NCI-H446 treated with DMSO at 0.1 percent for 48 hours (cell line): ENCODE measurements at regions not wholly inside any gene's neighbourhood (a gene's known extent, or its start where the extent isn't known, plus 50 kb on each side); places are given as distances from the start of the nearest gene placed in this dataset.

ENCODE experiments used
- DNase-seq: peaks from one replicate; lab custom pipeline; 2025; lab: John Stamatoyannopoulos, UW

DNA sequence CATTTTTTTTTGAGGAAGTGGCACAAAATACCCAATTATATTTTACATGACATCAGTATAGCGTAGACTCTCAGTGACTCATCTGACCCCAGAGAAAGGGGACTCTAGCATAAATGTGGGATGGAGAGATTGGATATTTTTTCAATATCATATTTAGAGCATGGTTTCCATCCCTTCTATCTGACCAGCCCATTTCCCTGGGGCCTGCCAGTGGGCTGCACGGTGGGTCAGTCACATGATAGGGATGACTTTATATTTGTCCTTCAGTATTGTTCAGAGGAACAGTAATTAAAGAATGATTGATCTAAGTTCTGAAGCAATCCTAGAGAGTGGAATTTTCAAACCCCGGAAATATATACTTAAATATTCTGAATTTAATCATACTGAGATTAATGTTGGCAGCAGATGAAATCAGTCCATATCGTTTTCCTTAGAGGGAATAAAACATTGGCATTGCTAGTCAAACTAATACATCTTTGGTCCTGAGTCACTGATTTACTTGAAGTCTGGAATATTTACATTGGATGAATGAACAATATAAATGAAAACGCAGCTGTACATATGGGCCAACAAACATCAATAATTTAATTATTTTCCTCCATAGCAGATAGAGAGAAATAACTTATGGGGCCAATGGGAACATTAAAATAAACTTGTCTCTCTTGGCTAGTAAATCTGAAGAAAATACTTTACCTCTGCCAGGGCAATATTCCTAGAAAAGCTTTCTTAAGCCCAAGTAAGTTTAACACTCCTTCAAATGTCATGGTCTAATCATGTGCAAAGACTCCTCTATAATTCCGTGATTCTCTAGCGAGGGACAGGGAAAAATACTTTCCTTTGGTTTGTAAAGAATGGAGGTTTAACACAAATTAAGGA, 563.6 kb upstream of the PKDCC start:
- no peak for DNase-seq

DNA sequence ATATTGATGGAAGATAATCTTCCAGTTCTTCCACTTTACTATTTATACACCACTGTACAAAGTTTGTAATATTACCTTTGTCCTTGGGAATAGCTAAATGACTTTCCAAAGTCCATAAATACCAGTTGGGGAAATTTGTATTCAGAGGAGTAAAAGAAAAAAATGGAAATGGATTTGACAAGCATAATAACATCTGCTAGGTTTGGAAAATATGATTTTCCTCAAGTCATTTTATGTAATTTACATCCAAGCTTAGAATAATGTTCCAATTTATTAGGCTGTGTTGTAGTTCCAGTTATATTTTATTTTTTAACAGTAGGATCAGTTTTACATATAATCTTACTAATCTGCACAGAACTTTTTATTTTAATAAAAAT, 563.0 kb upstream of the PKDCC start:
- DNase-seq, result no peak

DNA sequence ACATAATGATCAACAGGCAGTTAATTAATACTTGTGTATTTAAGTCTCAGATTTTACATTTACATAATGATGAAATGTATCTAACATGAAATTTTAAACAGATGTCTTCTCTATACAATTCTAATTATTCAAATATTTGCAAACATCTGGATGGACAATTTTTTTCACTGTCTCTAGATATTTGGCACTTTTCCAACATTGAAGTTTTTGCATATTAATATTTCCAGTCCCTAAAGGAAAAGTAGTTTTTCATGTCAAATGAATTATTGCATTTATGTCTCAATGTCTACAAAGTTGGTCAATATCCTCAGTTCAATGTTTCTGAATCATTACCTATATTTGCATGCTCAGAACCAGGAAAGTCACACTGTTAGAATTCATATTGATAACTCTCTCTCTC, 560.9 kb upstream of the PKDCC start:
- no peak for DNase-seq

DNA sequence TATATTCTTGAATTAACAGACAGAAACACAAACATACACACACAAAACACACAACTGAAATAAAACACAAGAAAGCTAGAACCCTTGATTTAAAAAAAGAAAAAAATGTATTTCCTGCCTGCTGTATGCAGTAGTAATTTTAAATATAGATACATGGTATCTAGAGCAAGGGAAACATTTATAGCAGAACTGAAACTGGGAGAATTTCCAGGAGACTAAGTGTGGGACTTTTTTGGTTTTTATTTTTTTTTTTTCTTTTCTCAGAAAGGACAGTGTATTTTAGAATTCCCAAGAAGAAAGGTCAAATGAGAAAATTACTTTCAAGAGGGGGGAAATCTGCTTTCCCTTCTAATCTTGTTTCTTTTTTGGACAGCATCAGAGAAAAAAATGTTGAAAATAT, 558.9 kb upstream of the PKDCC start:
- DNase-seq, result no peak

DNA sequence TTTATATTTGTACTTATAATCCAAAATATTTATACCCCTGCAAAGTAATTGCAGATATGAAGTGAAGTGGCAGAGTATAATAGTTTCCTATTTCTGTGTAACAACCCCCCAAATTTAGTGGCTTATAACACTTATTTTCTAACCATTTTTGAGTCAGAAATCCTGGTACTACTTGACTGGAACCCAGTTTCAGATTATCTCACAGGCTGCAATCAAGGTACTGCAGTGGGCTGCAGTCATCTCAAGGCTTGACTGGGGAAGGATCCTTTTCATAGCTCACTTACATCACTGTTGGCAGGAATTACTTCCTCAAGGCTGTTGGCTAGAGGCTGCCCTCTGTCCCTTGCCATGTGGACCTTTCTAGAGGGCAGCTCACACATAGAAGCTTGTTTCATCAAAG, 558.2 kb upstream of the PKDCC start:
- no peak for DNase-seq

DNA sequence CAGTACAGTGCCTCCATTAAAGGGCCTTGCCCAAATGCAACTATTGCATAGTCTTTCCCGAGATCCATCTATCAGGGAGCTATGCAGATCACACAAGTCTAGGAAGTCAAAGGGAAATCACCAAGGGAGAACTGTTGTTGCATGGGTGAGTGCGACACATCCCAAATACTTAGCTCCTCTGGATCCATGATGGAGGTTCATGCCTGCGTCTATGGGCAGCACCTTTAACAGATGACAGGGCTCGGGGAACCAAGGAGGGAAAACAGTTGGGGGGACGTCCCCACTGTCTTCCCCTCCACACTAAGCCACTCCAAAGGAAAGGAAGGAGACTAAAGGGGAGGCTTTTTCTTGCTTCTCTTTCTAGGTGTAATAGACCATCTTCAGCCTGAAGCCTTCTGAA, 552.8 kb upstream of the PKDCC start:
- no peak for DNase-seq

DNA sequence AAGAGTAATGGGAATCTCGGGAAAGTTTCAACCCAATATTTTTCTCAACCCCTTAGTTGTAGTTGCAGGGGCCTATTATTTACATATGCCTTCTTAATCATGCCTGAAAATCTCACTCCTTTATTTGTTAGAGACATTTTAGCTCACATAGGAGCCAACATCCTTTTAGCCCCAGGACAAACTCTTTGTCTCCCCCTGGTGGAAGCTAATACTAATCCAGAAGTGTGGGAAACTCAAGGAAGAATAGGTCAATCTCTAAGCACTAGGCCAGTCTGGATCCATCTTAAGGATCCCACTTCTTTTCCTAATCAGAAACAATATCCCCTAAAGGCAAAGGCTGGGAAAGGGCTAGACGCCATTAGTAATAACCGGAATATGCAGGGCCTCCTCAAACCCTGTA, 550.9 kb upstream of the PKDCC start:
- no peak for DNase-seq

DNA sequence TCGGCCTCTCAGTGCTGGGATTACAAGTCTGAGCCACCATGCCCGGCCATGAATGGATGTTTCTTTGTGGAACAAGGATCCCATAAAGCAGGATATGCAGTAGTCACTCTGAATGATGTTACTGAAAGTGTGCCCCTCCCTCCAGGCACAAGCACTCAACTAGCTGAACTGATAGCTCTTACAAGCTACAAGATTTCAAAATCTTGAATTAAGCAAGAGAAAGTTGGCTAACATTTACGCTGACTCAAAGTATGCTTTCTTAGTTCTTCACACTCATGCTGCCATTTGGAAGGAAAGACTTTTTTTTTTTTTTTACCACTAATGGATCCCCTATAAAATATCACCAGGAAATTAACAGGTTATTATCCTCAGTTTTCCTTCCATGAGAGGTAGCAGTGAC, 549.0 kb upstream of the PKDCC start:
- no peak for DNase-seq

DNA sequence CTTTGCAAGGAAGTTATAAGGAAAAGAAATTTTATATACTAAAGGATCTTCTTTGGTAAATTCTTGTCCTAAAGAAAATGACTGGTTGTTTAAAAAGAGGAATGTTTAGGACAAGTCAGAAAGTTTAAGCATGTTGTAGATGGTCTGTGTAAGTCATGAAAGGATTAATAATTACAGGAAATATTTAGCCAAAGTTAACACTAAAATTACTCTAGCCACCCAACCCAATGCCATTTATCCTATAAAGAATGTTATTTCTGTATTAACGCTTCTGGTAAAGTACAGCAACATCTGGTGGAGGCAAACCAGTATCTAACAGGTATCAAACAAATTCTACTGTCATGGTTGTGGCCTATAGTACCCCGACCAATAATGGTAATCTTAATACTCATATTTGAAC, 546.9 kb upstream of the PKDCC start:
- DNase-seq, result no peak

DNA sequence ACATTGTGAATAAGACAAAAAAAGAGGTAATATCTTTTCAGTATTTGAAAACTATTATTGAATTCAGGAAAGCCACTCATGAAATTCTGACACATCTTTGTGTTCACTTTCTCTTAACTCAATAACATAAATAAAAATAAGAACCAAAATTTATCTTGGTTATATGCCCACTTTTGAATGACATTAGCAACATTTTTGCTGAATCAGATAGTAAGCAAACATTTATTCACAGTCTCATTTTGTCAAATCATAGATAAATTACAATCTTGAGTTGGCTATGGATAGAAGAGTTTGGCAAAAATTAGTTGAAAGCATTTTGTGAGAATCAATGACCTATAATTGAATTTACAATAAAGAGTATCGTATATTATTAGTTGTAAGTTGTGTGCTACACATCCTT, 545.1 kb upstream of the PKDCC start:
- DNase-seq, result no peak

DNA sequence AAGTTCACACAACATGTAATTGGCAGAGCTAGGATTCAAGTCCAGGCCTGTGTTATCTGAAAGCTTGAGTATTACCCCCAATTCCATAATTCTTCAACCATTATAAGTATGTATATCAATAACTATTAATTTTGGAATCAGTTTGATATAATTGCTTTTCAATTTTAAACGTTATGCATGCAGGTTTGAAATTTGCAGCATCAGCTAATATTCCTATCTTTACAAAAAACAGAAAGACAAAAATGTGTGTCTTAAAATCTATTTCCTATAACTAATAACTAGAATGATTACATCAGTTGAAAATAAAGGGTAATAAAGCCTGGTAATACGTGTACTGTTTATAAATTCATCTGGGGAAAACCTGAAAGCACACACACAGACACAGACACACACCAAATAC, 543.3 kb upstream of the PKDCC start:
- DNase-seq, result no peak

DNA sequence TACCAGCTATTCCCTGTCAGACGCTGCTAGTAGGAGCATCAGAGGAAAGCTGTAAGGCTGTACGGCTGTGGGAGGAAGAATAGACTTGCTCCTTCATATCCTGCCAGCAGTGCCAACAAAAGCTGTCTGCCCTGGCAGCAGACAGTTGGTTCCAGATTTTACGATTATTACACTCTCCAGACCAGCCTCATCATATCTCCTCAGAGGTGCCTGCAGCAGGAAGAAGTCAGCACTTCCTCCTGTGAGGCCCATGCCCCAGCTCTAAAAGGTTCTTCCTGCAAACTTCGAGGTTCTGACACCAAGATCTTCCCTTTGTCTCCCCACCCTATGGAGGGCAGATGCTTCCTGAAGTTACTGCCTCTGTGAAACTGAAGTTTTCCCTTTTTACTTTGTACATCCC, 537.7 kb upstream of the PKDCC start:
- no peak for DNase-seq

DNA sequence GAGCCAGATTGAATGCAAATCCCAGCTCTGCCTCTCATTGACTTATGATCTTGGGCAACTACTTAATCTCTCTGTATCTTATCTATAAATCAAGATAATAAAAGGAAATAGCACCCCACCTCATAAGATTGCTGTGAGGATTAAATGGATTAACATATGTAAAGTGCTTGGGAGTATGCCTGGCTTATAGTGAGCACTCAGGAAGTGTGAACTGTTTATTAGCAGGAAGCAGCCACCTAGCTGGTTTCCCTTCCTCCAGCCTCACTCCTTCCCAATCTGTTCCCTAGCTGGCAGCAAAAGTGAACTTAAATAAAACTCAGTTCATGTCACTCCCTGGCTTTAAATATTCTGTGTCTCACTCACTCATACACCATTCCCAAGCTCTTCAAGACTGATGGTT, 526.6 kb upstream of the PKDCC start:
- no peak for DNase-seq

DNA sequence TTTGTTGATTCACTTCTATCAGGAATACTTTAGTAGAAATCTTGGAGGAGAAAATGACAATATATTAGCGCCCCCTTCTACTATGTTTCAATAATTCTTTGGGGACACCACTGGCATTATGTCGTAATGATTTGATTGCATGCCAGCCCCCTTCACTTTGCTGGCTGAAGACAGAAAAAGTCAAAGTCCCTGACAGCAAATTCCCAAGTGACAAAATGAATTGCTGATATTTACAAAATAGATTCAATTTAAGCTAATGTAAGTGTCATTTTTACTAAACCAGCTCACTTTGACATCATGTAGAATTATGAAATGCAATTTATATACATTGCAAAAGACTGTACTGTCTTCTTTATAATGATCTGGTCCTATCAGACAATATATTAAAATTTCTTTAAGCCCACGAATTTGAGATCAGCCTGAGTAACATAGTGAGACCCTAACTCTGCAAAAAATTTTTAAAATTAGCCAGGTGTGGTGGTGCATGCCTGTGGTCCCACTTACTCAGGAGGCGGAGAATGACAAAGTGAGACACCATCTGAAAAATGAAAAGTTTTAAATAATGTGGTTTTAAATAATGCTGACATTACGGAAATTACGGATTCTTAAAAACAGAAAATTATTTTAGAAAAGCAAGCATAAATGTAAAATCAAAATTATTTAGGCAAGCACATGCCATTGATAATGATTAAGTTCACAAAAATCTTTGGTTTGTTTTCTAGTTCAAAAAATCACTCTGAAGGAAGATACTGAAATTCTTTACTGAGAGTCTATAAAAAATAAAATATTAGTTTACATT, 520.1 kb upstream of the PKDCC start:
- no peak for DNase-seq

DNA sequence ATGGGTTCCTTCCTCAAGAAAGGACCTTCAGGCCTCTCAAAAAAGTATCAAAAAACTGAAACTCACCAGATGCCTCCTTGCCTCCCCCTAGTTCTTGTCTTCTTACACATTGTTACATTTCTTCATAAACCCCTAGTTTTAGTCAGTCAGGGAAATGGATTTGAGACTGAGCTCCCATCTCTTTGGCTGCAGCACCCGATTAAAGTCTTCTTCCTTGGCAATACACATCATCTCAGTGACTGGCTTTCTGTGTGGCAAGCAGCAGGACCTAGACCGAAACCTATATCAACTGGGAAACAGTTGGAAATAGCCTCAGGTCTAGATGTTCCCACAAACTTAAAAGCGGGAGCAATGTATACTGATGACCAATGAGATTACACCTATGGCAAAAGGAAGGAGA, 512.2 kb upstream of the PKDCC start:
- no peak for DNase-seq

DNA sequence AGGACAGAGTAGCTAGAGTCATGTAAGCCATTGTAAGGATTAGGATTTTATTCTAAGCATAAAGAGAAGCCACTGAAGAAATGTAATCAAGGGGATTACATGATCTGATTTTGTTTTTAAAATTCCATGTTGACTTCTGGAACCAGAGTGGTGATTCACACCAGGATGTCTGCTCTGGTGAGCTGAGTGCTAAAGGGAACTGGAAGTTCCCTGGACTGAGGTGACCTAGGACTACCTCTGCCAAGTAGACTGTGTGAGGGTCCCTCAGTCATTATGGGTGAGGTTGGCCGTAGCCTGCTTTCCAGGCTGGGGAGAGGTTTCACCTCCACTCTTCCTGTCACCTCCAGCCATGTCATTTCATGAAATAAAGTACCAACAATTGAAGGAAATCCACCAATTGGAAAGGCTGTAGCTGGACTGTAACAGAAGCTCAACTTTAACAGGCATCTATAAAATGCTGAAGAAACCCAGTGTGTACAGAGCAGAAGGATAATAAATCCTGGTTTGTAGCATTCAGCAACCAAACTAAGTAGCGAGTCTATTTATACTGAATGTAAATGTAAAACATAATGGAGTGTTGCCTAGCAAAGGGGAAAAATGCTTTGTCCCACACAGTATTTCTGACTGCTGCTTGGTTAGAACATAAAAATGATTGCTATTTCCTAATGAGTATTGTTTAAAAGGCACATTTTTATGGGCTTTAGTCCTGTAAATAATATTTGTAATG, 507.4 kb upstream of the PKDCC start:
- no peak for DNase-seq

DNA sequence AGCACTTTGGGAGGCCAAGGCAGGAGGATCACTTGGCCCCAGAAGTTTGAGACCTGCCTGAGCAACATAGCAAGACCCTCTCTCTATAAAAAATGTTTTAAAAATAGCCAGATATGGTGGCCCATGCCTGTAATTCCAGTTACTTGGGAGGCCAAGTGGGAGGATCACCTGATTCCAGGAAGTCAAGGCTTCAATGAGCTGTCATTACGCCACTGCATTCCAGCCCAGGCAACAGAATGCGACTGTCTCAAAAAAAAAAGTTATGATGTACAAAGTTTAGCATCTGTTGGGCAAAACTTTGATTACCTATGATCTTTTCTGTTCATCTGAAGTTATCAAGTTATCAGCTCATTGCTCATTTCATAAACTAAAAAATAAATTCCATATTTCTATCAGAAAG, 504.1 kb upstream of the PKDCC start:
- DNase-seq, result no peak

DNA sequence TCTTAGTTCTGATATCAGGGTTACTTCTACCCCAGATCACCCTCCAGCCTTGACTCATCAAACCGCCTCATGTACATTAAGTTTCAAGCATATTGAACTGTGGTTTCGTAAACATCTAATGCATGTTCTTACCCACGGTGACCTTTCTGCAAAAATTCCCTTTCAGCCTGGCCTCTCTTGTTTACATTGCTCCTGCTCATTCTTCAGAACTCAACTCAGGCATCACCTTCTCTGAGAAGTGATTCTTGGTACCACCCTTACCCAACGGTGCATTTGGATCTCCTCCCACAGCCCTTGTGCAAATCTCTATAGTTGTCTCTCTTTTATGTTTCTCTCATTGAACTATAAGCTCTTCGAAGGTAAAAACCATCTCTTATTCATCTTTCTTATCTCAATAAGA, 503.1 kb upstream of the PKDCC start:
- DNase-seq, result no peak

DNA sequence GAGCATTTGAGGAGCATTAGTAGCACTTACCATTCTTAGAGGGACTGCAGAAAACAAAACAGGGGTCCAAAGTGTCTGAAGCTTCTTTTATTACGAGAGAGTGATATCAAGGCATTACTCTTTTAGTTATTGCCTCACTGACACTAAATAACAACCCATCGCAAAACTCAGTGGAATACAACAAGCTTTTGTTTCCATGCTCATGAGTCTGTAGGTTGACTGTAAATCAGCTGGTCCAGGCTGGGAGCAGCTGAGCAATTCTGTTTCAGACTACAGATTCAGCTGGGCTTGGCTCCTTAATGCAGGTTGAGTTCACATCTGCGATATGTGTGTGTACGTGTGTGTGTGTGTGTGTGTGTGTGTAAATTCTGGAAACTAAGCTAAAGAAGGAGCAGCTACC, 501.8 kb upstream of the PKDCC start:
- no peak for DNase-seq

DNA sequence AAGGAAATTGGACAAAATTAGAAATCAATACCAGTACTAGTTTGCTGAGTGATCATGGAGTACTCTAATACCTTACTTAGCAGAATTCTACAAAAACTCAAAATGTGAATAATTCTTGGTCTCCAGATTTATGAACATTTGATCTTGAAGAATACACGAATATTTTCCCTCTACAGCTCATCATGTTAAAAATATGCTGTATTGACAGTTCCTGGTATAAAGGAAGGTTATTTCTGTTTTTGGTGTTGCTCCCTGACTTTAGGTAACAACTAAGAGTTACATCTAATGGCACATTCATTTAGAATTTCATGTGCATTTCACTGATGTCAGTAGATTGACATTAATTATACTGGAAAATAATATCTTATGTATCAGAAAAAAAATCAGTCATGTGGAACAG, 479.2 kb upstream of the PKDCC start:
- no peak for DNase-seq

DNA sequence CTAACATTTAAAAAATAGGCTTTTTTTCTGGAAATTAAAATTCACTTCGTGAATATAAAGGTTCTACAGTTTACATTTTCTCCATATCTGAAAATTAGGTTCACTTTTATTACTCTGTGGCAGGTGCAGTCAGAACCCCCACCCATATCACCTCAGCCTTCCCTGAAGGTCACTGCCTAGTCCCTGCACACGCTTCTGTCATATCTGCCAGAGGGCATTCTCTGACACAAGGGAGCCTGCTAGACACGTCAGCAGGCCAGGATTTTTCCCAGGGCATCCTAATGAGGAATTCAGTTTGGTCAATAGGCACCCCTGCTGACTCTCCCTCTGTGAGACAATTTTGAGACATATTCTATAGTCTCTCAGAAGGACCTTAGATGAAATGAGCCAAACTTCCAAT, 475.7 kb upstream of the PKDCC start:
- no peak for DNase-seq

DNA sequence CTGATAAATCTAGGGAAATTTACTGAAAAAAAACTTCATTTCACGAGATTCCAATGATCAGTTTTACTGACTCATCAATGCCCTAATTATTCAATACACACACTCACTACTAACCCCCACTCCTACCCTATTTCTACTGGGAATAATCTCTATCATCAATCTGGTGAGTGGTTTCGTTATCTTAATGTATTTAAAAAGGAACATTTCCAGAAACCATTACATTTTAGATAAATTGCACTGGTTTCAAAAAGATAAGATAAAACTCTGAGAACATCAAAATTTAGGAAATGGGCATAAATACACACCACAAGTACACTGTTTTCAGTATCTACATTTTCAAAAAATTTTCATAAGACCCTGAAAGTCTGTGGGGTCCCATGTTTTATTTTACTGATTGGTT, 471.4 kb upstream of the PKDCC start:
- DNase-seq, result no peak

DNA sequence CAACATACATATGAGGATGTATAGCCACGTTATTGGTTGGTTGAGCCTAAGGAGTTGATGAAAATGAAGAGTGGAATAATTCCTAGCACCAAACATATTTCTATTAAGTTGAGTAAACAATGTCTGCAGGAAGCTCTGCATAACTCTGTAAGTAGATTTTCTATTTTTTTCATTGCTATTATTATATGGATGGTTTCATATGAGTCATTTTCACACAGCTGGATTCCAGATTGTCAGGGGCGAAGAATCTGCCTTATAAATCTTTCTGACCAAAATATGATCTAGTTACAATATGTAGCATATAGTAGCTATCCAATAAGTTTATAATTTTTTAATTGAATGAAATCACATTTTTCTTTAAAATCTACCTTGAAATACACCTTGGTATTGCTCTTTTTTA, 468.0 kb upstream of the PKDCC start:
- DNase-seq, result no peak
